Omental fat pad (tissue), 3 donors: ENCODE measurements at regions not wholly inside any gene's neighbourhood (a gene's known extent, or its start where the extent isn't known, plus 50 kb on each side); places are given as distances from the start of the nearest gene placed in this dataset.

Experiments used
- ATAC-seq: fragments of 150-250 bp; one replicate; pipeline ENCODE4 v1.9.1; 2016; ENCODE audit warnings: mild to moderate bottlenecking, moderate library complexity; ENCODE audit not compliant: low FRiP score
- DNase-seq: peaks from one replicate; pipeline ENCODE4 v3.0.0-alpha.2; 2019; ENCODE audit warnings: low spot score
- TF ChIP-seq, protein P1 (sequence below), 3 donors: fragments of 450-650 bp; IDR thresholded peaks; one replicate each; pipeline ENCODE4 v1.5.1; 2016 to 2017; ENCODE audit warnings: antibody characterized with exemption in 3 of 3, mild to moderate bottlenecking in 3 of 3, moderate library complexity in 2 of 3

DNA sequence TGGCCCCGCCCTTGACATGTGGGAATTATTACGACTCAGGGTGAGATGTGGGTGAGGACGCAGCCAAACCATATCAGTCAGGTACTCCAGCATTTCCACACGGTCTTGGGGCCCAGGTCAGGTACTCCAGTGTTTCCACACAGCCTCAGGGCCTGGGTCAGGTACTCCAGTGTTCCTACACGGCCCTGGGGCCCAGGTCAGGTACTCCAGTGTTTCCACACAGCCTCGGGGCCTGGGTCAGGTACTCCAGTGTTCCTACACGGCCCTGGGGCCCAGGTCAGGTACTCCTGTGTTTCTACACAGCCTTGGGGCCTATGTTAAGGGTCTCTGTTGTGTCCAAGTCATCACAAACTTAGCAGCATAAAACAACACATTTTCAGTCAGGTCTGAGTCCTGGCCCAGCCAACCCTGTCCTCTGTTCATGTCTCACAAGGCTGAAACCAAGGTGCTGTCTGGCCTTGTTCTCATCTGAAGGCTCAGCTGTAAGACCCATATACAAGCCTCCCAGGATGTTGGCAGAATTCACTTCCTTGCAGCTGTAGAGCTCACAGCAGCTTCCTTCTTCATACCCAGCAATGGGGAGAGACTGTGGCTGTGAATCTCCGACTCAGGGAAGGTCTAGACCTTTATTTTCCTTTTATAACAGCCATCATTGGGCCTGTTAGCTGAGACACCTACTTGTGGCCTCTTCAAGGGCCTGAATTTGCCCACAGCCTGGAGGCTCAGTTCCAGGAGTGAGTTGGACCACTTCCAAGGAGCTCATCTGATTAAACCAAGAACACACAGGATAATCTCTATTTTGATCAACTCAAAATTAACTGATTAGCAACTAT lies 107.6 kb upstream of the SFSWAP start:
- no peak for ATAC-seq

DNA sequence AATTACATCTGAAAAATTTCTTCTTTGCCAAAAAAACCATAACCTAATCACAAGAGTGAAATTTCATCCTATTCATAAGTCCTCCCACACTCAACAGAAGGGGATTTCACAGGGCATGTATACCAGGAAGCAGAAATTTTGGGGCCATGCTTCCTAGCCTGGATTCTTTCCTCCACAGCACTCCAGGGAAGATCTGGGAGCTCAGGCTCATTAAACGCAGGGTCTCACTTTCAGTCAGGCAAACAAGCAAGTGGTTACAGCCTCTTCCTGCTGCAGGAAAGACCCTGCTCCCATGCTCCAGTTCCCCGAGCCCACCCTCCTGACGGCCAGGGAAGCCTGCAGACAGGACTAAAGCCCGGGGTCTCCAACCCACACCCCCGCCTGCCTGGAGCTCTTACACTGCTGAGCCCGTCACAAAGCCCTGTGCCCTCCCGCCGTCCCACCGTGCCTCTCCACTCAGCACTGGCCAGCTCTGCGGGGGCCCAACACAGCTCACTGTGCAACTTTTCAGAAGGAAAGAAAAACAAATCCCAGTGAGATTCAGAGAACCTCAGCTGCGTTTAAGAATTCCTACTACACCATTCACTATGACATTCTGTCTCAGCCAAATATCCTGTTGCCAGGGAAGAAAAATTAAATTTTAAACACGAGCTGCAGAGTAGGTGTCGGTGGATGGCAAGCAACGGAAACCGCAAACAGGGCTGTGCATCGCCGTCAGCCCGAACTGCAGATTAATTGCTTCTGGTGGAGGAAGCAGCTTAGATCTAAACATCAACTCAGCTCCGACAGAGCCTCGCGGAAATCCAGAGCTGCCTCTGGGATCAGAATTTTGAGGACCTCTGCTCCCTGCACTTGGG lies 106.7 kb upstream of the SFSWAP start:
- DNase-seq (no peak), ATAC-seq (no peak)
- TF ChIP-seq, protein P1, sequence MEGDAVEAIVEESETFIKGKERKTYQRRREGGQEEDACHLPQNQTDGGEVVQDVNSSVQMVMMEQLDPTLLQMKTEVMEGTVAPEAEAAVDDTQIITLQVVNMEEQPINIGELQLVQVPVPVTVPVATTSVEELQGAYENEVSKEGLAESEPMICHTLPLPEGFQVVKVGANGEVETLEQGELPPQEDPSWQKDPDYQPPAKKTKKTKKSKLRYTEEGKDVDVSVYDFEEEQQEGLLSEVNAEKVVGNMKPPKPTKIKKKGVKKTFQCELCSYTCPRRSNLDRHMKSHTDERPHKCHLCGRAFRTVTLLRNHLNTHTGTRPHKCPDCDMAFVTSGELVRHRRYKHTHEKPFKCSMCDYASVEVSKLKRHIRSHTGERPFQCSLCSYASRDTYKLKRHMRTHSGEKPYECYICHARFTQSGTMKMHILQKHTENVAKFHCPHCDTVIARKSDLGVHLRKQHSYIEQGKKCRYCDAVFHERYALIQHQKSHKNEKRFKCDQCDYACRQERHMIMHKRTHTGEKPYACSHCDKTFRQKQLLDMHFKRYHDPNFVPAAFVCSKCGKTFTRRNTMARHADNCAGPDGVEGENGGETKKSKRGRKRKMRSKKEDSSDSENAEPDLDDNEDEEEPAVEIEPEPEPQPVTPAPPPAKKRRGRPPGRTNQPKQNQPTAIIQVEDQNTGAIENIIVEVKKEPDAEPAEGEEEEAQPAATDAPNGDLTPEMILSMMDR (IDR thresholded peaks at IDR 0.05) = no peak

More for the DNA sequence above, 107.6 kb upstream of the SFSWAP start:
- no peak for DNase-seq
- TF ChIP-seq, protein P1 (IDR thresholded peaks at IDR 0.05) = no peak

DNA sequence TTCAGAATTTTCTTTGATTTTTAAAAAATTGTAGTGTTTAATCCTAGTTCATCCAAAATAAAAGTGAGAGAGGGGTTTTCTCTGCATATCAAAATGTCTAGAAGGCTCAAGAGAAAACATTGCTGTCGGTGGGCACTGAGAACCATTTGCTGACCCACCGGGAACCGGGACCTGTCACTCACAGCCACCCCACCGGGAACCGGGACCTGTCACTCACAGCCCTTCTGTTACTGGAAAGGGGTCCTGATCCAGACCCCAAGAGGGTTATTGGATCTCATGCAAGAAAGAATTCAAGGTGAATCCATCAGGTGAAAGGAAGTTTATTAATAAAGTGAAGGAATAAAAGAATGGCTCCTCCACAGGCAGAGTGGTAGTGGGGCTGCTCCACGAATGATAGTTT lies 106.0 kb upstream of the SFSWAP start:
- ATAC-seq (no peak), DNase-seq (no peak)
- TF ChIP-seq, protein P1 (IDR thresholded peaks at IDR 0.05) = no peak

DNA sequence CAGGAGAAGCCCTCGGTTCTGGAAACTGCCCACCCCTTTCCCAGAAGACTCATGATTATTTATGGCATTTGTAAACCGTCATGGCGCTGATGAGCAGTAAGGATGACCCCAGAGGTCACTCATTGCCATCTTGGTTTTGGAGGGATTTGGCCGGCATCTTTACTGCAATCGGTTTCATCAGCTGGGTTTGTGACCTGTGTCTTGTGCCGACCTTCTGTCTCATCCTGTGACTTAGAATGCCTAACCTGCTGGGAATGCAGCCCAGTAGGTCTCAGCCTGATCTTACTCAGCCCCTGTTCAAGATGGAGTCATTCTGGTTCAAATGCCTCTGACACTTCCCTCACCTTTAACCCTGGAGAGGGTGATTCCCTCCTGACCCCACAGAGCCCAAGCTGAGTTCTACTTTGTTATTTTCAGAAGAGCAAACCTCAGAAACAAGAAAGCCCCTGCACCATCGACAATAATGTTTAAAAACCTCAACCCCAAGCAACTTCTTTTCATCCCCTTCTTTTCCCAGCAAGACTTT lies 105.5 kb upstream of the SFSWAP start:
- TF ChIP-seq, protein P1 (IDR thresholded peaks at IDR 0.05) = no peak
- ATAC-seq (no peak), DNase-seq (no peak)

DNA sequence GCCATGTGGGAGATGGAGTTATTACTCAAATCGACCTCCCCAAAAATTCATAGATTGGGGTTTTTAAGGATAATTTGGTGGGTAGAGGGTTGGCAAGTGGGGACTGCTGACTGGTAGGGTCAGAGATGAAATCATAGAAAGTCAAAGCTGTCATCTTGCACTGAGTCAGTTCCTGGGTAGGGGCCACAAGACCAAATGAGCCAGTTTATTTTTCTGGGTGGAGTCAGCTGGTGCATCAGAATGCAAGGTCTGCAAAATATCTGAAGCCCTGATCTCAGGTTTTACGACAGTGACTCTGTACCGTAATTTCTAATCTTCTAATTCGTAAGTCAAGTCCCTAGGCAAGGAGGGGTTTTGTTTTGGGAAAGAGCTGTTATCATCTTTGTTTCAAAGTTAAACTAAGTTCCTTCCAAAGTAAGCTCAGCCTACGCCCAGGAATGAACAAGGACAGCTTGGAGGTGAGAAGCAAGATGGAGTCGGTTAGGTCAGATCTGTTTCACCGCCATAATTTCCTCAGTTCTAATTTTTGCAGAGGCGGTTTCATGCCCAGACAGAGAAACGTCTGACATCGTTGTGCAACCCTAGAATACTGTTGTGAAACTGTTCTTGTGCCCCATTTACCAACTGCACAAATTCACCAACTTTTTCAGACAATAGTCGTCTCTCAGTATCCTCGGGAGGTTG lies 104.5 kb upstream of the SFSWAP start:
- TF ChIP-seq, protein P1 (IDR thresholded peaks at IDR 0.05) = no peak
- DNase-seq = no peak
- no peak for ATAC-seq

DNA sequence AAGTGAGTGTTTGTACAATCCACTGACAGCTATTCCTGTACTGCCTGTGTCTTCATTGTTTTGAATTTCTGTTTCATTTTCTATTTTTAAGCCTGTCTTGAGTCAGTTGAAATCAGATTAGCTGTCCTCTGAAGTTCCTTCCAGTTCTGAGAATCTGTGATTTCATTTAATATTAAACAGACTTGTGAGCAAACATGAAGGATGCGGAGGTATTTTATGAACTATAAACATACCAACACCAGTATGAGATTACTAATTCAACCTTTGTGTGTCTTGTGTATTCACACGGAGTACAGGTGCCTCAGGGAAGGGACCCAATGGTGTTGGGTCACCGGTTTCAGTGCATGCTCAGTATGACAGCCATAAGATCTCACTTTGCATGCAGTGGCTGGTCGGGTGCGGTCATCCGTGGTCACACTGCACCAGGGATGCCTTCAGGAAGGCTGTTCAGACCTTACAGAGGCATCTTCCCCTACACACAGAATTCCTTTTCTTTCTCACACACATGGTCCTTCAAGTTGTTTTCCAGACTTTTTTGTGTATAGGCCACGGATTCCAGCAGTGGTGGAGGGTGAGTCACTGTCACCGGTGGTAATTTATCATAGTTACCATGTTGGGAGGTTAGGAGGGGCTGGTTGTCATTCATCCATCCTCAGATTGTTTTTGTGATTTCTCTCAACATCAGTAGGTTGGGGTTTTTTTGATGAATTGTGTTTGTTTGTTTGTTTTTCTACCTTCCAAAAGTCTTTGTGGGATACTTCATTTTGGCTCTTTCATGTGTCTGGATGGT lies 103.0 kb upstream of the SFSWAP start:
- ATAC-seq (no peak), DNase-seq (no peak)
- TF ChIP-seq, protein P1 (IDR thresholded peaks at IDR 0.05) = no peak
